IMR-90 (cell line): ENCODE measurements at regions not wholly inside any gene's neighbourhood (a gene's known extent, or its start where the extent isn't known, plus 50 kb on each side); places are given as distances from the start of the nearest gene placed in this dataset.

Experiments
- ATAC-seq: fragments of 200-7000 bp; cut with Tn5 transposase; 2 replicates; pipeline ENCODE4 v1.9.1; 2020; ENCODE audit warnings: low read depth, mild to moderate bottlenecking, moderate library complexity
- BruUV-seq: library from RNA; stranded (reverse); fragments of 400-500 nt; replicated peaks from 2 replicates; lab custom pipeline; 2021; lab: Mats Ljungman, UMichigan
- CTCF ChIA-PET: fragments of 300-600 bp; formaldehyde crosslinking; extraction: SDS; loops from one replicate; lab custom pipeline; 2021; ENCODE audit warnings: antibody characterized with exemption; lab: Yijun Ruan, JAX
- POLR2A ChIA-PET: fragments of 300-600 bp; sonication (Branson Sonifier 250); formaldehyde crosslinking; loops from one replicate; lab custom pipeline; 2022; ENCODE audit warnings: antibody characterized with exemption; ENCODE audit not compliant: unreplicated experiment; lab: Charles Lee
- DNase-seq: peaks from one replicate; pipeline ENCODE4 v3.0.0; 2013
- H2AFZ ChIP-seq: replicated peaks from 2 replicates; pipeline ENCODE3; 2013; ENCODE audit warnings: low read length, mild to moderate bottlenecking; ENCODE audit not compliant: poor library complexity
- H2AK5ac ChIP-seq: 2 replicates; pipeline ENCODE4 v1.6.1; 2013; ENCODE audit warnings: low read depth, low read length, inconsistent platforms
- H2AK9ac ChIP-seq: replicated peaks from 2 replicates; pipeline ENCODE3; 2013; ENCODE audit warnings: mild to moderate bottlenecking, low read depth, low read length, moderate library complexity; ENCODE audit not compliant: poor library complexity
- H2BK120ac ChIP-seq: 2 replicates; pipeline ENCODE4 v1.6.1; 2013; ENCODE audit warnings: low read depth, low read length, inconsistent platforms
- H2BK15ac ChIP-seq: 3 replicates; pipeline ENCODE4 v1.6.1; 2013; ENCODE audit warnings: low read depth, low read length, inconsistent platforms
- H2BK20ac ChIP-seq: 2 replicates; pipeline ENCODE4 v1.6.1; 2013; ENCODE audit warnings: low read depth, mild to moderate bottlenecking, inconsistent platforms, low read length, moderate library complexity
- H2BK5ac ChIP-seq: 2 replicates; pipeline ENCODE4 v1.6.1; 2013; ENCODE audit warnings: mild to moderate bottlenecking, low read depth, low read length, inconsistent platforms; ENCODE audit not compliant: poor library complexity, severe bottlenecking
- H3K14ac ChIP-seq: replicated peaks from 2 replicates; pipeline ENCODE4 v1.6.1; 2013; ENCODE audit warnings: low read depth, low read length, inconsistent platforms
- H3K18ac ChIP-seq: 2 replicates; pipeline ENCODE4 v1.6.1; 2013; ENCODE audit warnings: low read depth, low read length, control low read depth
- H3K23ac ChIP-seq: 2 replicates; pipeline ENCODE4 v1.6.1; 2013; ENCODE audit warnings: low read depth, low read length, inconsistent platforms
- H3K27ac ChIP-seq: 2 replicates; pipeline ENCODE4 v1.5.1; 2013; ENCODE audit warnings: mild to moderate bottlenecking, control low read depth, low read length; ENCODE audit not compliant: insufficient read depth
- H3K27me3 ChIP-seq: 2 replicates; pipeline ENCODE4 v1.6.1; 2013; ENCODE audit warnings: low read length; ENCODE audit not compliant: control insufficient read depth, insufficient read depth
- H3K36me3 ChIP-seq: 2 replicates; pipeline ENCODE4 v1.6.1; 2013; ENCODE audit warnings: low read length, mixed read lengths; ENCODE audit not compliant: control insufficient read depth, insufficient read depth
- H3K4ac ChIP-seq: 2 replicates; pipeline ENCODE4 v1.6.1; 2013; ENCODE audit warnings: low read depth, low read length, inconsistent platforms
- H3K4me1 ChIP-seq: 2 replicates; pipeline ENCODE4 v1.6.1; 2013; ENCODE audit warnings: low read length, mixed read lengths; ENCODE audit not compliant: control insufficient read depth, insufficient read depth
- H3K4me2 ChIP-seq: 2 replicates; pipeline ENCODE4 v1.6.1; 2013; ENCODE audit warnings: low read depth, mild to moderate bottlenecking, control low read depth, low read length, moderate library complexity
- H3K4me3 ChIP-seq: 2 replicates; pipeline ENCODE4 v1.5.1; 2013; ENCODE audit warnings: low read depth, mild to moderate bottlenecking, control low read depth, low read length, moderate library complexity; ENCODE audit not compliant: insufficient read depth
- H3K56ac ChIP-seq: 2 replicates; pipeline ENCODE4 v1.6.1; 2013; ENCODE audit warnings: low read length, inconsistent platforms; ENCODE audit not compliant: insufficient read depth; ENCODE audit errors: extremely low read depth
- H3K79me1 ChIP-seq, 2 experiments: 2 replicates each; pipeline ENCODE4 v1.6.1; 2013; ENCODE audit warnings: low read length in 2 of 2, inconsistent platforms in 1 of 2, low read depth in 1 of 2
- H3K9ac ChIP-seq: 2 replicates; pipeline ENCODE4 v1.6.1; 2013; ENCODE audit warnings: low read depth, low read length, control low read depth
- H3K9me1 ChIP-seq: 2 replicates; pipeline ENCODE4 v1.6.1; 2013; ENCODE audit warnings: low read length, inconsistent platforms; ENCODE audit not compliant: insufficient read depth
- H3K9me3 ChIP-seq: 2 replicates; pipeline ENCODE4 v1.6.1; 2013; ENCODE audit warnings: low read length; ENCODE audit not compliant: control insufficient read depth, insufficient read depth
- H4K20me1 ChIP-seq: 2 replicates; pipeline ENCODE4 v1.6.1; 2013; ENCODE audit warnings: low read length, inconsistent platforms; ENCODE audit not compliant: insufficient read depth
- H4K5ac ChIP-seq: 2 replicates; pipeline ENCODE4 v1.6.1; 2013; ENCODE audit warnings: mild to moderate bottlenecking, low read depth, low read length, control low read depth
- H4K8ac ChIP-seq, 2 experiments: 2 replicates each; pipeline ENCODE4 v1.6.1; 2013; ENCODE audit warnings: low read depth in 2 of 2, low read length in 2 of 2, control low read depth in 1 of 2, inconsistent platforms in 1 of 2
- H4K91ac ChIP-seq: 2 replicates; pipeline ENCODE4 v1.6.1; 2013; ENCODE audit warnings: low read depth, low read length, inconsistent platforms; ENCODE audit not compliant: insufficient read depth
- RAD21 ChIP-seq: IDR thresholded peaks from 2 replicates; pipeline ENCODE4 v1.6.1; 2012; ENCODE audit warnings: low read length, improper control_type of control experiment
- SMC3 ChIP-seq: fragments of 150-350 bp; IDR thresholded peaks from 2 replicates; pipeline ENCODE4 v1.6.1; 2016; ENCODE audit warnings: low read depth, mild to moderate bottlenecking, antibody characterized with exemption, low read length, moderate library complexity
- WGBS, 2 experiments: methylation state at CpG; one replicate each; pipeline versions ENCODE4 v1.1.5 to v1.1.7; 2013; ENCODE audit warnings: missing lambda C conversion rate in 2 of 2; ENCODE audit not compliant: insufficient read length in 1 of 2; ENCODE audit errors: extremely low coverage in 2 of 2; 5-methylcytosine and 5-hydroxymethylcytosine counted together
- dilution Hi-C: fragments of 300-500 bp; cut with HindIII; formaldehyde crosslinking; loops from one replicate; pipeline ENCODE4 v1.14.3; 2018; ENCODE audit warnings: low sequenced_read_pairs; ENCODE audit not compliant: unreplicated experiment
- in situ Hi-C: fragments of 300-500 bp; cut with MboI; formaldehyde crosslinking; loops from 3 replicates; pipeline ENCODE4 v1.14.3; 2019; ENCODE audit warnings: low sequenced_read_pairs, inconsistent platforms, mixed read lengths
- intact Hi-C: fragments of 100-400 bp; cut with micrococcal nuclease; formaldehyde crosslinking; loops from 2 replicates; pipeline ENCODE4 v1.10.0; 2022

DNA sequence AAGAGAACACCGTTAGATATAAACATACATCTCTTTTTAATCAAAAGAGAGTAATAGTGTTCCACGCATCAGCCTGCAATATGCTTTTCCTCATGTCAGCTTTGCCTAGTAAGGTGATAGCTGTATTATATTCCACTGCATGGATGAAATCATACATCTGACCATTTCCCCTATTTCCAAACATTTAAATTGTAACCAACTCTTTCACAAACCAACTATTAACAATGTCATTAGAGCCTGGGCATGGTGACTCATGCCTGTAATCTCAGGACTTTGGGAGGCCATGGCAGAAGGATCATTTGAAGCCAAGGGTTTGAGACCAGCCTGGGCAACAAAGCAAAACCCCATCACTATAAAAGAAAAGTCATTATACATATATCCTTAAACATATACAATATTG, 284.8 kb downstream of the BCL11A start:
- H2BK15ac ChIP-seq = no peak overlapping the region
- POLR2A ChIA-PET = no interaction called here
- H3K4ac ChIP-seq = no peak overlapping the region
- no peaks in the 10 kb centered on the region for H3K79me1 ChIP-seq
- no peak overlapping the region for H3K4me3 ChIP-seq
- no peak overlapping the region for H3K9ac ChIP-seq
- intact Hi-C loops = no loop called here
- BruUV-seq = no TSS peak
- H3K36me3 ChIP-seq = no peaks in the 10 kb centered on the region
- H3K9me1 ChIP-seq = no peaks in the 10 kb centered on the region
- in situ Hi-C loops = no loop called here
- CTCF ChIA-PET = no interaction called here
- no peak for TF ChIP-seq RAD21
- TF ChIP-seq SMC3 = no peak
- H3K23ac ChIP-seq = no peak overlapping the region
- DNase-seq (no peak), ATAC-seq (no peak)
- dilution Hi-C loops = no loop called here
- H4K5ac ChIP-seq = no peak overlapping the region
- H3K27ac ChIP-seq = no peak overlapping the region
- H2AK9ac ChIP-seq = no peak overlapping the region
- H3K27me3 ChIP-seq = no peaks in the 10 kb centered on the region
- no peaks in the 10 kb centered on the region; the same call in 1 of the 2 replicates for H3K9me3 ChIP-seq
- H4K20me1 ChIP-seq = no peaks in the 10 kb centered on the region
- H2BK120ac ChIP-seq = no peak overlapping the region
- no peak overlapping the region for H2BK20ac ChIP-seq
- H3K4me1 ChIP-seq = no peaks in the 10 kb centered on the region
- no peak overlapping the region for H3K14ac ChIP-seq
- H2BK5ac ChIP-seq = no peak overlapping the region
- H3K18ac ChIP-seq = no peak overlapping the region
- no peak overlapping the region for H4K91ac ChIP-seq
- no peak overlapping the region for H2AFZ ChIP-seq
- H3K4me2 ChIP-seq = no peak overlapping the region
- H3K56ac ChIP-seq = no peak overlapping the region
- no peak overlapping the region for H2AK5ac ChIP-seq
- no CpG with 5 or more reads among the region's 2 CpGs for WGBS, 2 experiments
- H4K8ac ChIP-seq = no peak overlapping the region
